GM18907 (cell line): ENCODE measurements at regions not wholly inside any gene's neighbourhood (a gene's known extent, or its start where the extent isn't known, plus 50 kb on each side); places are given as distances from the start of the nearest gene placed in this dataset.
"Not testable (repeated sequence)": the region's sequence is repeated elsewhere in the genome, so short reads cannot be mapped to it uniquely, and the experiment has no call there.

Source experiments
- ATAC-seq: cut with Tn5 transposase; IDR thresholded peaks from one replicate; pipeline ENCODE4 v1.9.1; 2021; ENCODE audit warnings: mild to moderate bottlenecking, moderate library complexity; ENCODE audit not compliant: unreplicated experiment

- no peak for ATAC-seq
These were observed 958.9 kb upstream of the CNTN5 start for GRCh38 chr11:98061858-98062257.

GRCh38 chr11:98062714-98063113 lies 958.0 kb upstream of the CNTN5 start:
- ATAC-seq = no peak

- no peak for ATAC-seq
These were observed 952.5 kb upstream of the CNTN5 start for GRCh38 chr11:98068251-98068650.

- not testable (repeated sequence) for ATAC-seq
These were observed 951.6 kb upstream of the CNTN5 start for GRCh38 chr11:98069147-98069546.

GRCh38 chr11:98069861-98070260 lies 950.9 kb upstream of the CNTN5 start:
- ATAC-seq = no peak

- no peak for ATAC-seq
These were observed 929.8 kb upstream of the CNTN5 start for GRCh38 chr11:98090861-98091505.

- no peak for ATAC-seq
These were observed 921.4 kb upstream of the CNTN5 start for GRCh38 chr11:98099371-98099770.

- no peak for ATAC-seq
These were observed 920.1 kb upstream of the CNTN5 start for GRCh38 chr11:98100689-98101088.

- ATAC-seq = no peak
These were observed 919.4 kb upstream of the CNTN5 start for GRCh38 chr11:98101329-98101728.

- ATAC-seq = no peak
These were observed 916.5 kb upstream of the CNTN5 start for GRCh38 chr11:98104249-98104648.

- ATAC-seq = no peak
These were observed 913.0 kb upstream of the CNTN5 start for GRCh38 chr11:98107736-98108135.

- no peak for ATAC-seq
These were observed 910.7 kb upstream of the CNTN5 start for GRCh38 chr11:98110030-98110429.

- no peak for ATAC-seq
These were observed 904.9 kb upstream of the CNTN5 start for GRCh38 chr11:98115873-98116272.

GRCh38 chr11:98130117-98130625 lies 890.6 kb upstream of the CNTN5 start:
- ATAC-seq = no peak

GRCh38 chr11:98136357-98136756 lies 884.4 kb upstream of the CNTN5 start:
- no peak for ATAC-seq

GRCh38 chr11:98137437-98137836 lies 883.3 kb upstream of the CNTN5 start:
- ATAC-seq = no peak

GRCh38 chr11:98143661-98144060 lies 877.1 kb upstream of the CNTN5 start:
- no peak for ATAC-seq

GRCh38 chr11:98153752-98154151 lies 867.0 kb upstream of the CNTN5 start:
- ATAC-seq = no peak

- ATAC-seq = no peak
These were observed 865.1 kb upstream of the CNTN5 start for GRCh38 chr11:98155696-98156095.

- no peak for ATAC-seq
These were observed 842.8 kb upstream of the CNTN5 start for GRCh38 chr11:98177925-98178324.

GRCh38 chr11:98180511-98180910 lies 840.2 kb upstream of the CNTN5 start:
- no peak for ATAC-seq

GRCh38 chr11:98180921-98181320 lies 839.8 kb upstream of the CNTN5 start:
- ATAC-seq = no peak

- no peak for ATAC-seq
These were observed 837.7 kb upstream of the CNTN5 start for GRCh38 chr11:98183034-98183433.
